ENCODE measurements at regions not wholly inside any gene's neighbourhood (a gene's known extent, or its start where the extent isn't known, plus 50 kb on each side); places are given as distances from the start of the nearest gene placed in this dataset.

- no peaks in the 10 kb centered on the region for H3K9me3 ChIP-seq
- TF ChIP-seq CTCF (IDR thresholded peaks at IDR 0.05): no peak
- no peaks in the 10 kb centered on the region for H3K4me1 ChIP-seq (ENCODE audit: low read depth)
- H3K4me3 ChIP-seq: no peak overlapping the region
- intact Hi-C loops (cut with DNase I, micrococcal nuclease): no loop called here
- DNase-seq: no peak
- no peak for ATAC-seq
- H3K36me3 ChIP-seq (ENCODE audit: low read depth): no peaks in the 10 kb centered on the region
Observed at GRCh38 chr9:38337706-38338264, 54.7 kb upstream of the ALDH1B1 start.

- Histone ChIP-seq H3K36me3 (ENCODE audit: low read depth) (no peaks in the 10 kb centered on the region), H3K9me3 (no peaks in the 10 kb centered on the region), H3K4me3 (no peak overlapping the region), H3K4me1 (ENCODE audit: low read depth) (no peaks in the 10 kb centered on the region)
- no peak for TF ChIP-seq CTCF (IDR thresholded peaks at IDR 0.05)
- intact Hi-C loops (cut with DNase I, micrococcal nuclease): no loop called here
- ATAC-seq (no peak), DNase-seq (no peak)
Observed at GRCh38 chr9:38337181-38337580, 55.3 kb upstream of the ALDH1B1 start.

GRCh38 chr9:38336341-38336740, 56.2 kb upstream of the ALDH1B1 start:
- intact Hi-C loops (cut with DNase I, micrococcal nuclease): no loop called here
- DNase-seq (no peak), ATAC-seq (no peak)
- no peaks in the 10 kb centered on the region for H3K9me3 ChIP-seq
- no peaks in the 10 kb centered on the region for H3K4me1 ChIP-seq (ENCODE audit: low read depth)
- H3K4me3 ChIP-seq: no peak overlapping the region
- no peak for TF ChIP-seq CTCF (IDR thresholded peaks at IDR 0.05)
- no peaks in the 10 kb centered on the region for H3K36me3 ChIP-seq (ENCODE audit: low read depth)

GRCh38 chr9:38335686-38336085, 56.8 kb upstream of the ALDH1B1 start:
- ATAC-seq (no peak), DNase-seq (no peak)
- Histone ChIP-seq H3K4me1 (ENCODE audit: low read depth) (no peaks in the 10 kb centered on the region), H3K36me3 (ENCODE audit: low read depth) (no peaks in the 10 kb centered on the region), H3K9me3 (no peaks in the 10 kb centered on the region), H3K4me3 (no peak overlapping the region)
- no peak for TF ChIP-seq CTCF (IDR thresholded peaks at IDR 0.05)
- intact Hi-C loops (cut with DNase I, micrococcal nuclease): no loop called here

GRCh38 chr9:38334234-38334633, 58.3 kb upstream of the ALDH1B1 start:
- no peak for ATAC-seq
- H3K4me3 ChIP-seq: no peak overlapping the region

More at GRCh38 chr9:38334234-38334633, 58.3 kb upstream of the ALDH1B1 start:
- intact Hi-C loops (cut with DNase I, micrococcal nuclease): no loop called here
- Histone ChIP-seq H3K9me3 (no peaks in the 10 kb centered on the region), H3K36me3 (ENCODE audit: low read depth) (no peaks in the 10 kb centered on the region), H3K4me1 (ENCODE audit: low read depth) (no peaks in the 10 kb centered on the region)
- TF ChIP-seq CTCF (IDR thresholded peaks at IDR 0.05): no peak
- DNase-seq: no peak

All from mucosa of descending colon (tissue), 3 donors.